PC-9 (cell line): ENCODE measurements at regions not wholly inside any gene's neighbourhood (a gene's known extent, or its start where the extent isn't known, plus 50 kb on each side); places are given as distances from the start of the nearest gene placed in this dataset.

Experiments
- CTCF ChIP-seq: fragments of 200-600 bp; sonication (generic); conservative IDR thresholded peaks from 2 replicates; pipeline ENCODE4 v1.6.1; 2017; ENCODE audit warnings: mixed run types, antibody characterized with exemption, mild to moderate bottlenecking, moderate library complexity
- EZH2 ChIP-seq: fragments of 200-600 bp; sonication (generic); IDR thresholded peaks from 2 replicates; pipeline ENCODE4 v1.8.0; 2017; ENCODE audit warnings: antibody characterized with exemption, low read depth

GRCh38 chr7:124557587-124557986 is 208.0 kb downstream of the GPR37 start:
- no peak for TF ChIP-seq EZH2
- no peak for TF ChIP-seq CTCF
